ENCODE measurements at regions not wholly inside any gene's neighbourhood (a gene's known extent, or its start where the extent isn't known, plus 50 kb on each side); places are given as distances from the start of the nearest gene placed in this dataset.

DNA sequence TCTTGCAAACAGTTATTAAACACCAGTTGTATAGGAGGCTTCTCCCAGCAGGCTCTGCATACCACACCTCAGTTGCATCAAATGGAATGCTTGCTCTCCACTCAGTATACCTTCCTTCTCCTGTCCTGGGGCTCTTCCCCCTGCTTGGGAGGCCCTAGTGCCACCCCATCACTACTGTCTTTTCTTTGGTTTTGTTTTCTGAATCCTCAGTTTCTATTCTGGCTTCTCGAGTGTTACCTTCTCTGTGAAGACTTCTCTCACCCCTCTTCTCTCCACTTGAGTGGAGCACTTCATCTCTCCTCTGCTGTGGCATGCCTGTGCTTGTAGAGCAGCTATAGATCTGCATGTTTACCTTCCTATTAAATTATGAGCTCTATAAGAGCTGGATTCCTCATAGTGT, 75.7 kb upstream of the TPRG1 start:
- intact Hi-C loops (cut with DNase I), result no loop called here
- WGBS, 2 donors, result 84 to 93% methylated on average over 1 of the region's 1 CpG
- peaks cover 0 to 29% (median 12%) of the 10 kb centered on the region in 9 donors for H3K4me1 ChIP-seq
- DNase-seq (no peak), ATAC-seq (no peak)
- H3K9me3 ChIP-seq, result no peaks in the 10 kb centered on the region
- TF ChIP-seq, protein P1, sequence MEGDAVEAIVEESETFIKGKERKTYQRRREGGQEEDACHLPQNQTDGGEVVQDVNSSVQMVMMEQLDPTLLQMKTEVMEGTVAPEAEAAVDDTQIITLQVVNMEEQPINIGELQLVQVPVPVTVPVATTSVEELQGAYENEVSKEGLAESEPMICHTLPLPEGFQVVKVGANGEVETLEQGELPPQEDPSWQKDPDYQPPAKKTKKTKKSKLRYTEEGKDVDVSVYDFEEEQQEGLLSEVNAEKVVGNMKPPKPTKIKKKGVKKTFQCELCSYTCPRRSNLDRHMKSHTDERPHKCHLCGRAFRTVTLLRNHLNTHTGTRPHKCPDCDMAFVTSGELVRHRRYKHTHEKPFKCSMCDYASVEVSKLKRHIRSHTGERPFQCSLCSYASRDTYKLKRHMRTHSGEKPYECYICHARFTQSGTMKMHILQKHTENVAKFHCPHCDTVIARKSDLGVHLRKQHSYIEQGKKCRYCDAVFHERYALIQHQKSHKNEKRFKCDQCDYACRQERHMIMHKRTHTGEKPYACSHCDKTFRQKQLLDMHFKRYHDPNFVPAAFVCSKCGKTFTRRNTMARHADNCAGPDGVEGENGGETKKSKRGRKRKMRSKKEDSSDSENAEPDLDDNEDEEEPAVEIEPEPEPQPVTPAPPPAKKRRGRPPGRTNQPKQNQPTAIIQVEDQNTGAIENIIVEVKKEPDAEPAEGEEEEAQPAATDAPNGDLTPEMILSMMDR (IDR thresholded peaks at IDR 0.05), result no peak
- no peak overlapping the region for H3K27ac ChIP-seq
- H3K36me3 ChIP-seq, result no peaks in the 10 kb centered on the region
- no peaks in the 10 kb centered on the region for H3K27me3 ChIP-seq
- no peak overlapping the region for H3K4me3 ChIP-seq

DNA sequence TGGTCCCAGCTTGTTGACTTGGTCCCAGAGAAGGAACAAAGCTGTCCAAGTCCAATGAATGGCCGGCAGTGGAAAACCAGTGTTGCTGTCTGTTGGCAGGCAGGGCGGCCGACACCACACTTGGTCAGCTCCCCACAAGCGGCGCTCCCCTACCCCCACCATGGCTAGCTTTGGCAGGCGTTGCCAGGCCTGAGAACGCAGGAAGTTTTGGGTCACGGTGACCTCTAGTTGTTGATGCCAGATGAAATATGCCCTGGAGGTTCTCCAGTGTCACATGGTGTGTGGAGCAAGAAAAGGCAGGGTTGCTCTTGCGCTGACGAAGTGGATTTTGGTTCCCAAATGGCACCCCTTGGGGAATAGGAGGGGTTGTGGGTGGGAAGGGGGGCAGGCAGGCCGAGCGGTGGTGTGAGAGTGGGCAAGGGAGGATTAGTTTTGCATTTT, 72.7 kb upstream of the TPRG1 start:
- TF ChIP-seq, protein P1 (IDR thresholded peaks at IDR 0.05), result no peak
- intact Hi-C loops (cut with DNase I), result no loop called here

DNA sequence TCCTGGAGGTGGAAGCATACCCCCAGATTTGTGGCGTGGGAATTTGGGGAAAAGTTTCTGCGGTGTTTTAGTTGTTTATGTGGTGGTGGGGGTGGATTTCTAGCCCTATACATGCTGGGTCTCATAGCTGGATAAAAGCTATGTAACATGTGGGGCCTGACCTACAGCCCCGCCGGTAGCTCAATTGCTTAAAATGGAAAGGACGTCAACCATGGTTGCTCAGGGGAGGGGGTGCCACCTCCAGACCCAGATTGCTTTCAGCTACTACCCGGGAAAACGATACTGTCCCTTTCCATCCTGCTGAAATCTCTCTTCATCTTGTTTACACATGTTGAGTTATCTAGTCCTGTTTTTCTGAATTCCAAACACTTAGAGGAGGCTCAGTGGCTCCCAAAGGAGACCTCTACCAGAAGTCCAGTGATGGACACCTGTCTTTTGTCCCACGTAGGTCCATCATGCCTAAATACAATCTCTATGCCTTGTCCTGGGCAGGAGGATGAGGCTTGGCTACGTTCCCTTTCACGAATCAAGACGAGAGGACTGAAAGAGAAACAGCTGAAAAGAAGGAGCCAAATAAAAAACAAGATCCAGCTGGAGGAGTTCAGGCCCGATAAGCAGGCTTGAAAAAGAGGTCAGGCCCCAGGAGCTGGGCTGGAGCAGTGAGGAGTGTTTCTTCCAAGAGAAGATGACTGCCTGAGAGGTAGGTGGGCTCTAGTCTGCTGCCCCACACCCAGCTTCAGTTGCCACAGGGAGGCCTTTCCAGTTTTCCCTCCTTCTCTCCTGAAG, 72.1 kb upstream of the TPRG1 start:
- TF ChIP-seq, protein P1 (IDR thresholded peaks at IDR 0.05), result no peak
- DNase-seq (peak; percentile 27 to 29), ATAC-seq (peak; percentile 54 to 72 (median 62))
- Histone ChIP-seq H3K9me3 (no peaks in the 10 kb centered on the region), H3K4me3 (peak overlapping the region in 3 of 10 donors; percentile 1 to 8 (median 6)), H3K27ac (peak overlapping the region; percentile 40 to 89 (median 78)), H3K4me1 (peaks cover 0 to 29% (median 12%) of the 10 kb centered on the region in 9 donors), H3K36me3 (no peaks in the 10 kb centered on the region), H3K27me3 (no peaks in the 10 kb centered on the region)
- intact Hi-C loops (cut with DNase I), result no loop called here
- 67 to 69% methylated on average over 12 of the region's 12 CpGs for WGBS, 2 donors

More for the DNA sequence above, 72.7 kb upstream of the TPRG1 start:
- Histone ChIP-seq H3K27ac (peak overlapping the region; percentile 40 to 89 (median 78)), H3K36me3 (no peaks in the 10 kb centered on the region), H3K4me1 (peaks cover 0 to 29% (median 12%) of the 10 kb centered on the region in 9 donors), H3K4me3 (peak overlapping the region in 3 of 10 donors; percentile 1 to 6 (median 5)), H3K27me3 (no peaks in the 10 kb centered on the region), H3K9me3 (no peaks in the 10 kb centered on the region)
- ATAC-seq (peak; percentile 87 to 95 (median 94)), DNase-seq (peak; percentile 85 to 86)
- WGBS, 2 donors, result 57 to 63% methylated on average over 12 of the region's 12 CpGs

DNA sequence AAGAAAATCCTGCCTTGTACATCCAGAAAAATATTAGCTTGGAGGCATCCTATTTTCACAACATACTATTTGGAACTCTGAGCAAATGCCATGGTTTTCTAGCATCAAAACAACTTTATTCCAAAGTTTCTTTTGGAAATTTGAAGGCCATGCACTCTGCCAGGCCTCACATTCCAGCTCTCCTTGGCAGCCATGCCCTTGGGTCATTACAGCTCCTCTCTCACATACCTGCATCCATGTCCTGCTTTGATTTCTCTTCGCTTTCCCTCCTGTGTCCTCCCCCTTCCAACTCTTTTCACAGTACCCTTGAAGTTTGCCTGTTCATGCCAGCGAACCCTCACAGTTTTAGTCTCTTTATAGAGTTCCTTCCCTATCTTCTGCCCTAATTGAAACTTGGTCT, 70.9 kb upstream of the TPRG1 start:
- intact Hi-C loops (cut with DNase I), result no loop called here
- no peak for DNase-seq
- H3K4me3 ChIP-seq, result no peak overlapping the region
- H3K36me3 ChIP-seq, result no peaks in the 10 kb centered on the region
- peaks cover 0 to 29% (median 12%) of the 10 kb centered on the region in 9 donors for H3K4me1 ChIP-seq
- H3K9me3 ChIP-seq, result no peaks in the 10 kb centered on the region
- TF ChIP-seq, protein P1 (IDR thresholded peaks at IDR 0.05), result no peak
- ATAC-seq, result no peak
- WGBS, 2 donors, result 90 to 93% methylated on average over 2 of the region's 2 CpGs
- peak overlapping the region in 8 of 10 donors; percentile 40 to 84 (median 74) for H3K27ac ChIP-seq
- no peaks in the 10 kb centered on the region for H3K27me3 ChIP-seq
